ENCODE measurements at regions not wholly inside any gene's neighbourhood (a gene's known extent, or its start where the extent isn't known, plus 50 kb on each side); places are given as distances from the start of the nearest gene placed in this dataset.

DNA sequence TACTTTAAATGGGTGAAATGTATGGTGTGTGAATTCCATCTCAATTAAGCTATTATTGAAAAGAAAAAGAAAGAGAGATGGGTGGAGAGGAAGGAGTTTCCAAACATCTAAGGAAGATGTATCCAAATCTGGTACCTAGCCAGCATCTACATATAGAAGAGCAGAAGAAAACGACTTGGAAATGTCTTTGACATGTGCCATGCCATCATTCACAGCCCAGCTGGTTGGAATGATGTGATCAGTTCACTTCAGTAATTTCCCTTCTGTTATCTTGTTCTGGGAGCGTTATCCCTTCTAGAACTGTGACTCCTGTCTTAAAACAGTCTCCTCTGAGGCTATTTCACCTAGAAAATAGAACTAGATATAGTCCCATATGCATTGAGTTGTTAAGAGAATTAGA is 312.8 kb upstream of the GYPC start:
- no peak for DNase-seq

- peak; percentile 6 to 12 for DNase-seq
These were observed 311.5 kb upstream of the GYPC start for GRCh38 chr2:126344493-126344892.

GRCh38 chr2:126345691-126346090 is 310.3 kb upstream of the GYPC start:
- DNase-seq, result no peak

DNA sequence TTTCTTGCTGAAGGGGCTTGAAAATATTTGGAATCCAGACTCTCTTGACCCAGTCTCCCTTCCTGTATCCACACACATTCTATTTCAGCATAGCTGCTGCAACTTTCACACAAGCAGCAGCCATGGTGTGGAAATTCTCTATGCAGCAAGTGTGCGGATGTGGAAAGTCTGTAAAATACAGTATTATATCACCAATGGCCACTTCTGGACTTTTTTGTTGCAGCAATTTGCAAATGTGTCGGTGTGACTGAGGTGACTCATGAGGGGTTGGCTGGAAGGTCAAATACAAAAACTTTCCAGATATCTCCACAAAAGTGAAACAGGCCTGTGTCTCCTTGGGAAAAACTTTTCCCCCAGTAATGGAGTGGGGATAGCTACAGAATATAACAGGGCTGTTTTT is 299.3 kb upstream of the GYPC start:
- peak; percentile 65 to 70 for DNase-seq

- DNase-seq, result peak; percentile 9 to 27
These were observed 297.8 kb upstream of the GYPC start for GRCh38 chr2:126358122-126358521.

- peak; percentile 36 to 69 for DNase-seq
These were observed 296.5 kb upstream of the GYPC start for GRCh38 chr2:126359494-126359893.

GRCh38 chr2:126367361-126367760 is 288.6 kb upstream of the GYPC start:
- no peak for DNase-seq

DNA sequence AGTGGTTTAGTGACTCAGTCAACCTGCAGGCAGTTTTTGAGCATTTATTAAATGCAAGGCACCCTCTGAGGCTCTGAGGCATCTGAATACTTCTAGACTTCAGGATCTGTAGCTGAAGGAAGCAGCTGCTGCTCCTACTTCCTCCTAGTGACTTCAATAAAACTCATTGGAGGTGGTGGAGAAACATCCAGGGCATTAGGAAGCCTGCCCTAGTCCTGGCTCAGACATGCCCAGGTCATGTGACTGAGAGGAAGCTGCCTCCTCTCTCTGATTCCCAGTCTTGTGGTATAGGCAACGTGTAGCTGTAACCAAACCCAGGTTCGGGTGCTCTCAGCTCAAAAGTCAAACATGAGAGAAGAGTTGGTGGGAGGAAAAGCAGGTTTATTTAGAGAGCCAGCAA is 287.2 kb upstream of the GYPC start:
- DNase-seq, result peak in 1 of 2 donors; percentile 5

- DNase-seq, result no peak
These were observed 285.8 kb upstream of the GYPC start for GRCh38 chr2:126370201-126370600.

- no peak for DNase-seq
These were observed 283.6 kb upstream of the GYPC start for GRCh38 chr2:126372406-126372805.

DNA sequence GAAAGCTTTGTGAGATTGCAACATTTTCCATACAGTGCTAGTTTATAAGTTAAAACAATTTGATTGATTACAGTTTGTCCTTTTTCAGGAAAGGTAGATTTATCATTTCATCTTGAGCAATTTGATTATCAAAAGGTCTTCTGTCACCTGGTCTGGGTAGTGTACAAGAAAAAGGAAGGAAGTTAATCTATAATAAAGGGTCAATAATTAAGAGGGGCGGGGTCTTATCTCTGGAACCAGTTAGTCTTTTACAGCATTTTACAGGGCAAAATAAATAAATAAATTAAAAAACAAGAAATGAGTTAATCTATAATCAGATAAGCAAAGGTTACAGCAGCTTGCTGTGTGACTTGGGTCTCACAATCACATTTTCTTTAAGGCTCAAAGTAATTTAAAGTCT is 277.8 kb upstream of the GYPC start:
- no peak for DNase-seq

DNA sequence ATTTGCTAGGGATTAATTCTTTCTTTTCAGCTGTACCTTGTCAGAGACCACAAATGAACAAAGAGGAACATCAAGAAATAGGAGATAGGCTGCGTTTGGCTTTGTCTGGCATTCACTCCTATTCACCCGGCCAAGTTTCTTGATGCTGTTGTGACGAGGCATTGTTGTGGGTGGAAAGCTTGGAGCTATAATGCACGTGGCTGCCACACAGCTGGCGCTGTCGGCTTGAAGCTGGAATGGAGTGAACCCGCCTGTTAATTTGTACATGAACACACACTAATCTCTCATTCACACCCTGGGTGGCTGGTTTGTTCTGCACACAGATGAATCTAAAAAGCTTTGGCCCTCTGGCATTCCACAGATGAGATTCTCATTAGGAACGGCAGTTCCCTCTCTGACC is 274.9 kb upstream of the GYPC start:
- no peak for DNase-seq

GRCh38 chr2:126382998-126383397 is 273.0 kb upstream of the GYPC start:
- no peak for DNase-seq

GRCh38 chr2:126383800-126384199 is 272.2 kb upstream of the GYPC start:
- DNase-seq, result no peak

DNA sequence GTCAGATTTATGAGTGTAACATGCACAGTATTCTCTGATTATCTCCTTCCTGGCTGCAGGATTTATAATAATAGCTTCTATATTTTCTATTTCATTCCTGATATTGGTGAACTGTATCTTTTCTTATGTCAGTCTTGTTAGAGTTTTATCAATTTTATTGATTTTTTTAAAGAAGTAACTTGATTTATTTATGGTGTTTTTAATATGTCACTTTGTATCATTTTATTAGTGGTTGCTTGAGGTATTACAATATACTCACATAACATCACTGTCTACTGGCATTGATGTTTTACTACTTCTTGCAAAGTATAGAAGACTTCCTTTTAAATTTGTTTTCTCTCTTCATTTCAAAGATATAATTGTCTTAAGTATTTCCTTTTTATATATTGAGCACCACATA is 270.5 kb upstream of the GYPC start:
- no peak for DNase-seq

GRCh38 chr2:126385983-126386382 is 270.0 kb upstream of the GYPC start:
- DNase-seq, result no peak

GRCh38 chr2:126389446-126389845 is 266.5 kb upstream of the GYPC start:
- DNase-seq, result no peak

DNA sequence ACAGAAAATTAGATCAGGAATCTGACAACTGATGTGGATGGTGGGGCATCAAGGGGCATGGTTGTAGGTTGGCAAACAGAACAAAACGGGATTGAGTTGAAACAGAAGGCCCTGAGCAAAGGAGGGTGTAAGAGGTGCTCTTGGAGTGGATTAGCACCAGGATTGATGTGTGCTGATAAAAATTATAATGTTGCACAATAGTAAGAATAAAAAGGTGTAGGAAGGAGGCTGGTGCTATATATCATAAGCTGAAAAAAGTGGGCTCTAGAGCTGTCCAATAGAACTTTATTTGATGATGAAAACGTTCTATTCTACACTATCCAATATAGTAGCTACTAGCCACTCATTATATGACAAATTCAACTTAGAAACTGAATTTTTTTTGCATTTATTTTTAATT is 263.1 kb upstream of the GYPC start:
- no peak for DNase-seq

GRCh38 chr2:126399001-126399400 is 257.0 kb upstream of the GYPC start:
- peak; percentile 4 to 20 for DNase-seq

DNA sequence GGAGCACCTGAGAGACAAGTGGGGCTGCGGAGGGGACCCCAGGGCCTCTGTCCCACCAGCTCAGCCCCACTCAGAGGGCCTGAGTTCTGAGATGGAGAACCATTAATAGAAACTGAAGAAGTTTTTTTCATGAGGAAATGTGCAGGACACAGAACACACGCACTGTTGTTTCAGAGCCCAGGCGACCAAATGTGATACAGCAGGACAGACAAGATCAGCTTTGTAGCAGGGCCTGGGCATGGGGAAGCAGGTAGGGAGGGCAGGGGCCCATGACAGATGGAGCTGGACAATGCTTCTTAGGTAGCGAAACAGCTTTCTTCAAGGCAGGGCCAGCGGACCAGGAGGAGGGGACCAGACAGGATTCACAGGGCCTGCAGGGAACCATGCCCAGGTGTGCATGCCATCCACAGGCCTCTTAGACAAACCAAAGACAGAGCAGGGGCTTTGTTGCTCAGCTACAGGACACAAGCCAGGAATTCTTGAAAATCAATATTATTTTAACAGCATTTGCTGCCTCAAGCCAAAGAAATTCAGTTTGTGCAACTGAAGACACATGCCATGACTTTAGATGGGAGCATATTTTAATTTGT is 252.8 kb upstream of the GYPC start:
- DNase-seq, result no peak

GRCh38 chr2:126406267-126406666 is 249.7 kb upstream of the GYPC start:
- DNase-seq, result no peak

- no peak for DNase-seq
These were observed 247.3 kb upstream of the GYPC start for GRCh38 chr2:126408671-126409070.

- DNase-seq, result no peak
These were observed 246.1 kb upstream of the GYPC start for GRCh38 chr2:126409850-126410249.

GRCh38 chr2:126413079-126413478 is 242.9 kb upstream of the GYPC start:
- DNase-seq, result no peak

DNA sequence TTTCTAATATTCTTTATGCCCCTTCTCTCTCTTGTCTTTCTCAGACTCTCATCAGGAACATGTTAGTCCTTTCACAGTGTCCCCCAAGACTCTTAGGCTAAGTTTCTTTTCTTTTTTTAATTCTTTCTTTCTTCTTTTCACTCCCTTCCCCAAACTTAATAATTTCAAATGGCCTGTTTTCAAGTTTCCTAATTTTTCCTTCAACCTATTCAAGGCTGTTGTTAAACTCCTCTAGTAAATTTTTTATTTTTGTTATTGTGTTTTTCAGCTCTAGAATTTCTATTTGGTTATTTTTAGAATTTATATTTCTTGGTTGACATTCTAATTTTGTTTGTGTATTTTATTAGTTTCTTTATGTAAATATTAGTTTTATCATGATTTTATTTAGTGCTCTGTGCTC is 236.6 kb upstream of the GYPC start:
- no peak for DNase-seq

GRCh38 chr2:126425943-126426342 is 230.0 kb upstream of the GYPC start:
- DNase-seq, result no peak

All from inflammatory macrophage treated with lipopolysaccharide for 1 hour (primary cell).